Liver (tissue), 3 donors: ENCODE measurements at regions not wholly inside any gene's neighbourhood (a gene's known extent, or its start where the extent isn't known, plus 50 kb on each side); places are given as distances from the start of the nearest gene placed in this dataset.

Experiments used
- CTCF ChIP-seq: fragments of 150-350 bp; IDR thresholded peaks from 2 replicates; pipeline ENCODE4 v1.5.1; 2017; ENCODE audit warnings: improper control_type of control experiment, low read depth, low read length; ENCODE audit not compliant: missing input control
- GABPA ChIP-seq, 2 donors: IDR thresholded peaks in 1 of 2; conservative IDR thresholded peaks in 1 of 2; 2 replicates each; pipeline ENCODE4 v1.6.1; 2016; ENCODE audit warnings: antibody characterized with exemption in 2 of 2, mild to moderate bottlenecking in 1 of 2, moderate library complexity in 1 of 2
- TAF1 ChIP-seq: conservative IDR thresholded peaks from 2 replicates; pipeline ENCODE4 v1.6.1; 2016; ENCODE audit warnings: antibody characterized with exemption, mild to moderate bottlenecking
- YY1 ChIP-seq: IDR thresholded peaks from 2 replicates; pipeline ENCODE4 v1.6.1; 2016; ENCODE audit warnings: antibody characterized with exemption, mild to moderate bottlenecking
- TF ChIP-seq, protein P1 (sequence below): IDR thresholded peaks from 2 replicates; pipeline ENCODE4 v1.6.1; 2016; ENCODE audit warnings: antibody characterized with exemption
- donor health status: healthy.
- donor health status: healthy.

DNA sequence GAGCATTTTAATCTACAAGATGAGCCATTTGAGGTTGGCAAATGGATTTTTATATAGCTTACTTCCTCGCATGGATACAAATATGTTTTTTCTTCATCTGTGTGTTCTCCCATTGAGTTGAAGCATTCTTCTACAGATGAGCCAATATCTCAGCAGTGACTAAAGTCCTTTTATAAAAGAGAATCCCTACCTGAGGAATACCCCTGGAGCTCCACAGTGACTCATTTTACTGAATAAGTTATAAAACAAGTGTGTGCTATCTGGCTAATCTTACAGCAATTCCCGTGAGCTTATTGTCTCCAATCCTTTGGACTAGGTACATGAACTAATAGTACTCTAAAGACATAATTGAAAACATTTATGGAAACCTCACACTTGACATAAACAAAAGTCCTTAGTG lies 354.2 kb upstream of the BCHE start:
- TF ChIP-seq CTCF (no peak), TAF1 (no peak), YY1 (no peak), GABPA (IDR thresholded peaks at IDR 0.05 in 1 of 2, conservative IDR thresholded peaks at IDR 0.05 in 1 of 2) (no peak)
- TF ChIP-seq, protein P1, sequence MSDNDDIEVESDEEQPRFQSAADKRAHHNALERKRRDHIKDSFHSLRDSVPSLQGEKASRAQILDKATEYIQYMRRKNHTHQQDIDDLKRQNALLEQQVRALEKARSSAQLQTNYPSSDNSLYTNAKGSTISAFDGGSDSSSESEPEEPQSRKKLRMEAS, result no peak
